ENCODE measurements at regions not wholly inside any gene's neighbourhood (a gene's known extent, or its start where the extent isn't known, plus 50 kb on each side); places are given as distances from the start of the nearest gene placed in this dataset.

- DNase-seq (no peak), ATAC-seq (no peak)
- Histone ChIP-seq H3K4me3 (no peak overlapping the region), H3K9me3 (no peaks in the 10 kb centered on the region), H3K4me1 (no peaks in the 10 kb centered on the region), H3K36me3 (no peaks in the 10 kb centered on the region), H3K27me3 (no peaks in the 10 kb centered on the region), H3K27ac (no peak overlapping the region)
- WGBS, 4 donors = 63 to 76% (median 71%) methylated on average over 4 of the region's 4 CpGs
- intact Hi-C loops (cut with DNase I) = no loop called here
- TF ChIP-seq CTCF (IDR thresholded peaks at IDR 0.05) (no peak), POLR2A (IDR thresholded peaks at IDR 0.05) (no peak)
These were observed 607.5 kb upstream of the ROBO2 start for GRCh38 chr3:76432396-76432795.

GRCh38 chr3:76436894-76437293 lies 603.0 kb upstream of the ROBO2 start:
- no peaks in the 10 kb centered on the region for H3K9me3 ChIP-seq
- DNase-seq = no peak
- no peaks in the 10 kb centered on the region for H3K4me1 ChIP-seq
- intact Hi-C loops (cut with DNase I) = no loop called here
- no peak overlapping the region for H3K27ac ChIP-seq
- no peaks in the 10 kb centered on the region for H3K27me3 ChIP-seq
- ATAC-seq = no peak
- H3K4me3 ChIP-seq = no peak overlapping the region
- no peaks in the 10 kb centered on the region for H3K36me3 ChIP-seq
- no peak for TF ChIP-seq CTCF (IDR thresholded peaks at IDR 0.05)
- no peak for TF ChIP-seq POLR2A (IDR thresholded peaks at IDR 0.05)
- 66 to 75% (median 71%) methylated on average over 3 of the region's 3 CpGs for WGBS, 4 donors

- no peak overlapping the region for H3K27ac ChIP-seq
- no peaks in the 10 kb centered on the region for H3K27me3 ChIP-seq
- WGBS, 4 donors = 32 to 69% (median 65%) methylated on average over 2 of the region's 2 CpGs
- ATAC-seq = no peak
- no peaks in the 10 kb centered on the region for H3K9me3 ChIP-seq
- H3K4me1 ChIP-seq = no peaks in the 10 kb centered on the region
- H3K4me3 ChIP-seq = no peak overlapping the region
- TF ChIP-seq POLR2A (IDR thresholded peaks at IDR 0.05) = no peak
- TF ChIP-seq CTCF (IDR thresholded peaks at IDR 0.05) = no peak
- no peaks in the 10 kb centered on the region for H3K36me3 ChIP-seq
- intact Hi-C loops (cut with DNase I) = no loop called here
- no peak for DNase-seq
These were observed 600.9 kb upstream of the ROBO2 start for GRCh38 chr3:76438971-76439370.

- Histone ChIP-seq H3K27me3 (no peaks in the 10 kb centered on the region), H3K4me1 (no peaks in the 10 kb centered on the region), H3K27ac (no peak overlapping the region), H3K9me3 (no peaks in the 10 kb centered on the region), H3K4me3 (no peak overlapping the region), H3K36me3 (no peaks in the 10 kb centered on the region)
- intact Hi-C loops (cut with DNase I) = no loop called here
- TF ChIP-seq POLR2A (IDR thresholded peaks at IDR 0.05) (no peak), CTCF (IDR thresholded peaks at IDR 0.05) (no peak)
- WGBS, 4 donors = 80 to 86% (median 83%) methylated on average over 8 of the region's 8 CpGs
- no peak for ATAC-seq
- no peak for DNase-seq
These were observed 597.5 kb upstream of the ROBO2 start for GRCh38 chr3:76442374-76442915.
